Neuronal stem cell (in vitro differentiated cells): ENCODE measurements at regions not wholly inside any gene's neighbourhood (a gene's known extent, or its start where the extent isn't known, plus 50 kb on each side); places are given as distances from the start of the nearest gene placed in this dataset.

Experiments used
- DNase-seq: peaks from one replicate; pipeline ENCODE4 v3.0.0-alpha.2; 2013; ENCODE audit warnings: low spot score
- H2AFZ ChIP-seq: one replicate; pipeline ENCODE4 v1.6.1; 2013; ENCODE audit warnings: mild to moderate bottlenecking, low read length, inconsistent platforms
- H2AK5ac ChIP-seq: 2 replicates; pipeline ENCODE4 v1.6.1; 2013; ENCODE audit warnings: low read depth, mild to moderate bottlenecking, inconsistent platforms, low read length, moderate library complexity, mixed read lengths
- H2BK120ac ChIP-seq: 2 replicates; pipeline ENCODE4 v1.6.1; 2013; ENCODE audit warnings: low read depth, mild to moderate bottlenecking, inconsistent platforms, low read length, moderate library complexity, mixed read lengths
- H2BK12ac ChIP-seq: one replicate; pipeline ENCODE4 v1.6.1; 2013; ENCODE audit warnings: low read length, inconsistent platforms
- H2BK15ac ChIP-seq: 2 replicates; pipeline ENCODE4 v1.6.1; 2013; ENCODE audit warnings: mild to moderate bottlenecking, low read length, inconsistent platforms, mixed read lengths
- H2BK5ac ChIP-seq: one replicate; pipeline ENCODE4 v1.6.1; 2013; ENCODE audit warnings: inconsistent platforms, mild to moderate bottlenecking, low read length, moderate library complexity
- H3K14ac ChIP-seq: one replicate; pipeline ENCODE4 v1.6.1; 2013; ENCODE audit warnings: low read length, inconsistent platforms
- H3K18ac ChIP-seq: 2 replicates; pipeline ENCODE4 v1.6.1; 2013; ENCODE audit warnings: low read length, inconsistent platforms
- H3K23ac ChIP-seq: 2 replicates; pipeline ENCODE4 v1.6.1; 2013; ENCODE audit warnings: low read depth, mild to moderate bottlenecking, mixed read lengths, low read length, inconsistent platforms; ENCODE audit not compliant: poor library complexity
- H3K27ac ChIP-seq: replicated peaks from 3 replicates; pipeline ENCODE4 v1.5.1; 2013; ENCODE audit warnings: low read length, inconsistent platforms
- H3K27me3 ChIP-seq, 3 experiments: 2 replicates each; pipeline ENCODE4 v1.6.1; 2013; ENCODE audit warnings: low read length in 3 of 3, mild to moderate bottlenecking in 2 of 3, inconsistent platforms in 1 of 3, low read depth in 1 of 3, mixed read lengths in 1 of 3, moderate library complexity in 1 of 3; ENCODE audit not compliant: control insufficient read depth in 3 of 3, insufficient read depth in 3 of 3
- H3K36me3 ChIP-seq, 2 donors: replicated peaks in 1 of 2; 2 replicates each; pipeline ENCODE4 v1.6.1; 2013; ENCODE audit warnings: low read length in 2 of 2; ENCODE audit not compliant: control insufficient read depth in 2 of 2, insufficient read depth in 2 of 2
- H3K4ac ChIP-seq: 2 replicates; pipeline ENCODE4 v1.6.1; 2013; ENCODE audit warnings: inconsistent platforms, mild to moderate bottlenecking, low read length, moderate library complexity
- H3K4me1 ChIP-seq, 2 donors: 1 replicate in 1 of 2; 2 replicates in 1 of 2; pipeline ENCODE4 v1.6.1; 2013; ENCODE audit warnings: low read length in 2 of 2, low read depth in 1 of 2; ENCODE audit not compliant: control insufficient read depth in 2 of 2, insufficient read depth in 1 of 2
- H3K4me2 ChIP-seq: one replicate; pipeline ENCODE4 v1.6.1; 2013; ENCODE audit warnings: mild to moderate bottlenecking, low read length, inconsistent platforms; ENCODE audit not compliant: insufficient read depth, poor library complexity, severe bottlenecking
- H3K4me3 ChIP-seq, 2 donors: 2 replicates each; pipeline ENCODE4 v1.5.1; 2013; ENCODE audit warnings: low read length in 2 of 2, mild to moderate bottlenecking in 2 of 2, inconsistent platforms in 1 of 2, moderate library complexity in 1 of 2
- H3K79me1 ChIP-seq: one replicate; pipeline ENCODE4 v1.6.1; 2013; ENCODE audit warnings: low read depth, mild to moderate bottlenecking, inconsistent platforms, low read length, moderate library complexity
- H3K9ac ChIP-seq: one replicate; pipeline ENCODE4 v1.6.1; 2013; ENCODE audit warnings: mild to moderate bottlenecking, low read depth, low read length, inconsistent platforms; ENCODE audit not compliant: poor library complexity
- H3K9me3 ChIP-seq, 2 donors: replicated peaks in 1 of 2; 2 replicates each; pipeline versions ENCODE3 to v1.6.1; 2013; ENCODE audit warnings: low read length in 2 of 2, mild to moderate bottlenecking in 2 of 2, inconsistent platforms in 1 of 2, low read depth in 1 of 2, mixed read lengths in 1 of 2, moderate library complexity in 1 of 2; ENCODE audit not compliant: control insufficient read depth in 2 of 2, insufficient read depth in 1 of 2
- H4K8ac ChIP-seq: one replicate; pipeline ENCODE4 v1.6.1; 2013; ENCODE audit warnings: low read depth, mild to moderate bottlenecking, inconsistent platforms, low read length, moderate library complexity
- H4K91ac ChIP-seq: one replicate; pipeline ENCODE4 v1.6.1; 2013; ENCODE audit warnings: low read length, low read depth, mild to moderate bottlenecking, inconsistent platforms; ENCODE audit not compliant: poor library complexity
- WGBS, 2 donors: extraction: QIAGEN DNeasy Blood & Tissue Kit; methylation state at CpG; one replicate each; pipeline ENCODE4 v1.1.7; 2013; ENCODE audit warnings: missing lambda C conversion rate in 2 of 2, mixed read lengths in 1 of 2; ENCODE audit not compliant: insufficient read length in 2 of 2, insufficient replicate concordance in 1 of 2; ENCODE audit errors: extremely low coverage in 2 of 2; 5-methylcytosine and 5-hydroxymethylcytosine counted together

GRCh38 chr9:38311382-38312270 is 80.9 kb upstream of the ALDH1B1 start:
- H2AFZ ChIP-seq = peak overlapping the region; percentile 50
- no peak overlapping the region for H2BK12ac ChIP-seq
- no peak overlapping the region for H4K91ac ChIP-seq
- no peak overlapping the region for H2BK15ac ChIP-seq
- H3K14ac ChIP-seq = no peak overlapping the region
- H3K27me3 ChIP-seq = peaks cover 0 to 13% (median 0%) of the 10 kb centered on the region in 3 experiments
- peaks cover 14 to 17% of the 10 kb centered on the region in 2 donors for H3K4me1 ChIP-seq
- H3K9ac ChIP-seq = no peak overlapping the region
- H3K4ac ChIP-seq = no peak overlapping the region
- no peak overlapping the region for H2BK120ac ChIP-seq
- no peak overlapping the region for H4K8ac ChIP-seq
- no peak overlapping the region for H2AK5ac ChIP-seq
- H2BK5ac ChIP-seq = peak overlapping the region; percentile 33
- no peak overlapping the region for H3K4me3 ChIP-seq
- no peak overlapping the region for H3K4me2 ChIP-seq
- no peaks in the 10 kb centered on the region for H3K79me1 ChIP-seq
- peak overlapping the region; percentile 0 for H3K18ac ChIP-seq
- no peaks in the 10 kb centered on the region for H3K36me3 ChIP-seq
- no CpG with 5 or more reads among the region's 16 CpGs for WGBS, 2 donors
- no peak for DNase-seq
- H3K27ac ChIP-seq = no peak overlapping the region
- no peaks in the 10 kb centered on the region for H3K9me3 ChIP-seq
- no peak overlapping the region for H3K23ac ChIP-seq

GRCh38 chr9:38309324-38310195 is 82.9 kb upstream of the ALDH1B1 start:
- Histone ChIP-seq H3K4me2 (no peak overlapping the region), H3K14ac (no peak overlapping the region), H2BK12ac (no peak overlapping the region), H2BK120ac (no peak overlapping the region), H2AK5ac (no peak overlapping the region), H3K79me1 (no peaks in the 10 kb centered on the region), H2AFZ (peak overlapping the region; percentile 77), H3K9me3 (no peaks in the 10 kb centered on the region), H3K27ac (no peak overlapping the region), H3K18ac (peak overlapping the region; percentile 15), H4K8ac (peak overlapping the region; percentile 31), H2BK15ac (no peak overlapping the region), H3K4ac (no peak overlapping the region), H2BK5ac (no peak overlapping the region), H3K4me3 (no peak overlapping the region), H4K91ac (peak overlapping the region; percentile 19), H3K9ac (no peak overlapping the region), H3K4me1 (peaks cover 14 to 17% of the 10 kb centered on the region in 2 donors), H3K23ac (no peak overlapping the region), H3K27me3 (peaks cover 0 to 2% (median 0%) of the 10 kb centered on the region in 3 experiments), H3K36me3 (no peaks in the 10 kb centered on the region)
- WGBS, 2 donors = no CpG with 5 or more reads among the region's 11 CpGs
- DNase-seq = no peak

DNA sequence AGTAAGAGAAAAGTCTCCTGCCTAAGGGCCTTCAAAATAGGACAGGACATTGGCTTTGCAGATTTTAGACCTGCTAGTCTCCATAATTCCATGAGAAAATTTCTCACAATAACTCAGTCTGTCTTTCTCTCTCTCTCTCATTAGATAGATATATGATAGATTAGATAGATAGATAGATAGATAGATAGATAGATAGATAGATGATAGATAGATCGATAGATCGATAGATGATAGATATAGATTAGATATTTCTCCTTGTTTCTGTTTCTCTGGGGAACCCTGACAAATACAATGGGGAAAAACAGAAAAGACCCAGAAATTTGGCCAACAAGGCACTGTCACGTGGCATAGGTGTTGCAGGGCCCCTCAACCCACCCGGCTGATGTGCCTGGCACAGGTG is 84.4 kb upstream of the ALDH1B1 start:
- Histone ChIP-seq H3K4me3 (no peak overlapping the region), H2BK12ac (no peak overlapping the region), H3K14ac (no peak overlapping the region), H2AK5ac (no peak overlapping the region), H4K8ac (no peak overlapping the region), H2BK120ac (no peak overlapping the region), H3K18ac (no peak overlapping the region), H3K4me1 (peaks cover 14 to 17% of the 10 kb centered on the region in 2 donors), H2BK5ac (no peak overlapping the region), H3K27ac (no peak overlapping the region), H3K27me3 (peaks cover 0 to 2% (median 0%) of the 10 kb centered on the region in 3 experiments), H2BK15ac (no peak overlapping the region), H3K23ac (no peak overlapping the region), H2AFZ (no peak overlapping the region), H3K4me2 (no peak overlapping the region), H3K36me3 (no peaks in the 10 kb centered on the region), H3K9me3 (no peaks in the 10 kb centered on the region), H4K91ac (no peak overlapping the region), H3K79me1 (no peaks in the 10 kb centered on the region), H3K9ac (no peak overlapping the region), H3K4ac (no peak overlapping the region)
- no peak for DNase-seq
- 100% methylated on average over 2 of the region's 4 CpGs; no CpG with 5 or more reads in 1 of the 2 donors for WGBS, 2 donors

DNA sequence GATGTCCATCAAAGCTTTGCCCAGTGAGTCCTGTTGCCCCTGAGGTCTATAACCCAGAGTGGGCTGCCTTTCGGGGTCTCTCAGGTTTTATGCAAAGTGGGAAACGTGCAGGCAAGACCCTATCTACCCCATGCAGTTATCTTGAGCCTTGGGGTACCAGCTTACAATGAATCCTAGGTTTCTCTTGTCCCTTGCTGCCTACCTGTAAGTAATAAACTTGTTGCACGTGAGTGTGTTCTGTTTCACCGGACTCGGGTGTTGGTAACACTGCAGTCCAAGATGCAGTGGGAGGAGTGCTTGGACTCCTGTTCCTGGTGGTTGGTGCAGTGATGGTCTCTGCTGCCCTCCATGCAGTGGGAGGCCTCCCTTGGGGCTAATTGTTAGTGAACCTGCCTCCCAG is 85.6 kb upstream of the ALDH1B1 start:
- Histone ChIP-seq H2BK15ac (no peak overlapping the region), H3K23ac (no peak overlapping the region), H3K9ac (no peak overlapping the region), H2BK12ac (no peak overlapping the region), H3K27me3 (peaks cover 0 to 3% (median 0%) of the 10 kb centered on the region in 3 experiments), H3K79me1 (no peaks in the 10 kb centered on the region), H3K36me3 (no peaks in the 10 kb centered on the region), H4K91ac (no peak overlapping the region), H2AFZ (no peak overlapping the region), H3K4me3 (no peak overlapping the region), H3K18ac (no peak overlapping the region), H3K4me1 (peaks cover 14 to 16% of the 10 kb centered on the region in 2 donors), H3K14ac (no peak overlapping the region), H3K9me3 (no peaks in the 10 kb centered on the region), H3K27ac (no peak overlapping the region), H4K8ac (no peak overlapping the region), H3K4ac (no peak overlapping the region), H2BK120ac (no peak overlapping the region), H2AK5ac (no peak overlapping the region), H3K4me2 (no peak overlapping the region), H2BK5ac (no peak overlapping the region)
- no peak for DNase-seq
- no CpG with 5 or more reads among the region's 5 CpGs for WGBS, 2 donors
